ENCODE measurements at regions not wholly inside any gene's neighbourhood (a gene's known extent, or its start where the extent isn't known, plus 50 kb on each side); places are given as distances from the start of the nearest gene placed in this dataset.
A peak's percentile ranks its signal among the peaks of the same experiment; 100 is the strongest.

GRCh38 chr2:16290311-16291020 is 350.1 kb downstream of the MYCN start:
- DNase-seq = no peak

- DNase-seq = no peak
Observed at GRCh38 chr2:16288371-16289112, 348.2 kb downstream of the MYCN start.

- no peak for DNase-seq
Observed at GRCh38 chr2:16287831-16288230, 347.5 kb downstream of the MYCN start.

- DNase-seq = no peak
Observed at GRCh38 chr2:16287281-16287680, 346.9 kb downstream of the MYCN start.

GRCh38 chr2:16285813-16286510 is 345.6 kb downstream of the MYCN start:
- no peak for DNase-seq

GRCh38 chr2:16284941-16285625 is 344.7 kb downstream of the MYCN start:
- DNase-seq = no peak

- no peak for DNase-seq
Observed at GRCh38 chr2:16283071-16283850, 342.9 kb downstream of the MYCN start.

- DNase-seq = no peak
Observed at GRCh38 chr2:16282511-16282910, 342.2 kb downstream of the MYCN start.

- peak; percentile 2 for DNase-seq
Observed at GRCh38 chr2:16281451-16282335, 341.3 kb downstream of the MYCN start.

GRCh38 chr2:16280081-16280480 is 339.7 kb downstream of the MYCN start:
- DNase-seq = no peak

- no peak for DNase-seq
Observed at GRCh38 chr2:16279641-16280040, 339.3 kb downstream of the MYCN start.

GRCh38 chr2:16279201-16279570 is 338.8 kb downstream of the MYCN start:
- DNase-seq = no peak

- no peak for DNase-seq
Observed at GRCh38 chr2:16278421-16279200, 338.3 kb downstream of the MYCN start.

- no peak for DNase-seq
Observed at GRCh38 chr2:16277117-16277516, 336.8 kb downstream of the MYCN start.

- no peak for DNase-seq
Observed at GRCh38 chr2:16275661-16276060, 335.3 kb downstream of the MYCN start.

GRCh38 chr2:16275131-16275530 is 334.8 kb downstream of the MYCN start:
- DNase-seq = no peak

GRCh38 chr2:16273111-16273510 is 332.8 kb downstream of the MYCN start:
- no peak for DNase-seq

GRCh38 chr2:16272038-16272788 is 331.9 kb downstream of the MYCN start:
- no peak for DNase-seq

- DNase-seq = no peak
Observed at GRCh38 chr2:16271231-16271896, 331.0 kb downstream of the MYCN start.
